OCI-LY7 (cell line): ENCODE measurements at regions not wholly inside any gene's neighbourhood (a gene's known extent, or its start where the extent isn't known, plus 50 kb on each side); places are given as distances from the start of the nearest gene placed in this dataset.

Experiments used
- CTCF ChIP-seq: fragments of 200-600 bp; sonication (generic); conservative IDR thresholded peaks from 2 replicates; pipeline ENCODE4 v1.5.1; 2014; ENCODE audit warnings: mild to moderate bottlenecking, antibody characterized with exemption, low read length, moderate library complexity, mixed read lengths
- EZH2phosphoT487 ChIP-seq: fragments of 200-600 bp; sonication (generic); IDR thresholded peaks from 2 replicates; pipeline ENCODE4 v1.6.1; 2018; ENCODE audit warnings: low read depth, borderline replicate concordance, mild to moderate bottlenecking, mixed run types, antibody characterized with exemption, low read length, moderate library complexity, mixed read lengths

- TF ChIP-seq CTCF: no peak
- TF ChIP-seq EZH2phosphoT487: no peak
Measured at GRCh38 chr4:81951891-81952455, 421.8 kb downstream of the HNRNPD start.
